ENCODE measurements at regions not wholly inside any gene's neighbourhood (a gene's known extent, or its start where the extent isn't known, plus 50 kb on each side); places are given as distances from the start of the nearest gene placed in this dataset.
"Not testable (repeated sequence)": the region's sequence is repeated elsewhere in the genome, so short reads cannot be mapped to it uniquely, and the experiment has no call there.

DNA sequence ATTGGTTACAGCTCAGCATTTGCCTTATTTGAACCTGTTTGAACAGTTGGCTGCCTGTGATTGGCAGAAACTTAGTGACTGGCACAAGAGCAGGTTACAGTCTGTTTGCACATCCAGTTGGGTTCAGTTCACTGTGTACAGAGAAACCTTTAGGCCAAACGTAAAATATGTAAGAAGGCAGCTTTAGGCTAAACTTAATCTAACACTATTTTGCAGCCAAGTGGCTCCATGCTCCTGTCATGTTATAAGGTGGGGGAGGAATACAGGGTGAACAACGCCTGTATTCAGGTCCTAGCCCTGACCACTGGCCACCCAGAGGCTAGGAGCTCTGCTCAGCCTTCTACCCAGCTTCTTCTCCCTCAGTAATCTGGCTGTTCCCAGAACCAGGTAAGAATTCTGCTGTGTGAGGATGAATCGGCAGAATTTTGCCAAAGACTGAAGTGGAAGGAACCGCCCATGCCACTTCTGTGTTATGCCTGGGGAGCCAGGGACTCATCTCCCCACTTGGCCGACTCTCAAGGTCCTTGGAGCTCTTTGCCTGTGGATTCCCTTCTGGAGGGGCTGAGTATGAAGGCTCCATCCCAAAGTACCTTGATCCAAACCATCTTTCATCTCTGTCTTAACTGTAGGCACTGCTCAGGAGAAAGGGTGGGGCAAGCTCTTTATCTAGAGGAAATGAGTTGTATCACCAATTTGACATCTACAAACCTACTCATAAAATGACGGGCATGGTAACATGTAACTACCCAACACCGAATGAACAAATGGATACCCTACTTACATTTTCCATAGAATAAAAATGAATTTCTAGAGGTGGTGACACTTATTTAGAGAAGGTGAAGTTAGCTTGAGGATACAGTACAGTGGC, 164.4 kb upstream of the NAMPT start:
- no peak for DNase-seq (ENCODE audit: low read depth)

GRCh38 chr7:106448346-106448991, 163.7 kb upstream of the NAMPT start:
- DNase-seq (ENCODE audit: low read depth), result no peak

- no peak for DNase-seq (ENCODE audit: low read depth)
These were observed 162.6 kb upstream of the NAMPT start for GRCh38 chr7:106447318-106447847.

DNA sequence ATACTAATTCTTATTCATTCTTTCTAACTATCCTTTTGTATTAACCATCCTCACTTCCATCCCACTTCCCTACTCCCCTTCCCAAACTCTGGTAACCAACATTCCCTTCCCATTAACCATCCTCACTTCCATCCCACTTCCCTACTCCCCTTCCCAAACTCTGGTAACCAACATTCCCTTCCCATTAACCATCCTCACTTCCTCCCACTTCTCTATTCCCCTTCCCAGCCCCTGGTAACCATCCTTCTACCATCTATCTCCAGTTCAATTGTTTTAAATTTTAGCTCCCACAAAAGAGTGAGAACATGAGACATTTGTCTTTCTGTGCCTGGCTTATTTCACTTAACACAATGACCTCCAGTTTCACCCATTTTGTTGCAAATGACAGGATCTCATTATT, 160.6 kb upstream of the NAMPT start:
- DNase-seq (ENCODE audit: low read depth), result not testable (repeated sequence)

DNA sequence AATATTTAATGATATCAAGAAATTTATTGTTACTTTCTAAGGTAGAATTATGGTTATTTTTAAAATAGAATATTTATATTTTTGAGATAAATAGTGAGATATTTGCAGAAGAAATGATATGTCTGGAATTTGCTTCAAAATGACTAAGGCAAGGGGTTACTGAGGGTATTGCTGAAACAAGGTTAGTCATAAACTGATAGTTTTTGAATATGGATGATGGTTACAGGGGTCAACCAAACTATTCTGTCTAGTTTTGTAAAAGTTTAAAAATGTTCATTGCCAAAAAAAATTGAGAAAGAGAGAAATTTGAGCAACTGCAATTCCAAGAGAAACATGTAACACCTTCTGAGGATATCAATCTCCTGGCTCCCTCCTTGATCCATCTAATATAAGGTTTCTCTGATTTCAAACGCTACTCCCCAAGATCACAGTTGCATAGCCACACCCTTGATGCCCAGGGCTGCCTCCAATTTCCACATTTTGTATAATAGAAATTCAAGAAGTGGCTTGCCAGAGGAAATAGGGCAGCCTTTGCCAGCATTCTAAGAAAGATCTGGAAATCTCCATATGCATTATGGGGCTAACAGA, 159.4 kb upstream of the NAMPT start:
- DNase-seq (ENCODE audit: low read depth), result no peak

- no peak for DNase-seq (ENCODE audit: low read depth)
These were observed 158.4 kb upstream of the NAMPT start for GRCh38 chr7:106443156-106443555.

DNA sequence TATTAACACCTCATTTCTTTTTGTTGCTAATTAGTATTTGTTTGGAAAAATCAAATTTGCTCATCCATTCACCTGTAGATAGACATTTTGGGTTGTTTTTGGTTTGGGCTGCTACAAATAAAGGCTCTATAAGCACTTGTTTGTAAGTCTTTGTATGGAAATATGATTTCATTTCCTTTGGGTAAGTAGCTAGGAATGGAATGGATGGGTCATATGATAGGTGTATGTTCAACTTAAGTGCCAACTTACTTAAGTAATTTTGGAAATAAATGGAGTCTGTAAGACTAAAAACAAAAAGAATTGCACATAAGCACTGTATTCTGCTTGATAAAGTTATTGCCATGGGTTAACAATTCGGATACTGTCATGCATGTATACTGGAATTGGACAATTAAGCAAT, 157.7 kb upstream of the NAMPT start:
- DNase-seq (ENCODE audit: low read depth), result no peak

DNA sequence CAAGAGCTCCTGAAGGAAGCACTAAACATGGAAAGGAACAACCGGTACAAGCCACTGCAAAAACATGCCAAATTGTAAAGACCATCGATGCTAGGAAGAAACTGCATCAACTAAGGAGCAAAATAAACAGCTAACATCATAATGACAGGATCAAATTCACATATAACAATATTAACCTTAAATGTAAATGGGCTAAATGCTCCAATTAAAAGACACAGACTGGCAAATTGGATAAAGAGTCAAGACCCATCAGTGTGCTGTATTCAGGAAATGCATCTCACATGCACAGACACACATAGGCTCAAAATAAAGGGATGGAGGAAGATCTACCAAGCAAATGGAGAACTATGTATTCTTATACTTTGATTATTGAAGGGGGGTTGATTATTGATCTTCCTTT, 156.6 kb upstream of the NAMPT start:
- not testable (repeated sequence) for DNase-seq (ENCODE audit: low read depth)

GRCh38 chr7:106436933-106437332, 152.2 kb upstream of the NAMPT start:
- not testable (repeated sequence) for DNase-seq (ENCODE audit: low read depth)

GRCh38 chr7:106433377-106433776, 148.6 kb upstream of the NAMPT start:
- no peak for DNase-seq (ENCODE audit: low read depth)

DNA sequence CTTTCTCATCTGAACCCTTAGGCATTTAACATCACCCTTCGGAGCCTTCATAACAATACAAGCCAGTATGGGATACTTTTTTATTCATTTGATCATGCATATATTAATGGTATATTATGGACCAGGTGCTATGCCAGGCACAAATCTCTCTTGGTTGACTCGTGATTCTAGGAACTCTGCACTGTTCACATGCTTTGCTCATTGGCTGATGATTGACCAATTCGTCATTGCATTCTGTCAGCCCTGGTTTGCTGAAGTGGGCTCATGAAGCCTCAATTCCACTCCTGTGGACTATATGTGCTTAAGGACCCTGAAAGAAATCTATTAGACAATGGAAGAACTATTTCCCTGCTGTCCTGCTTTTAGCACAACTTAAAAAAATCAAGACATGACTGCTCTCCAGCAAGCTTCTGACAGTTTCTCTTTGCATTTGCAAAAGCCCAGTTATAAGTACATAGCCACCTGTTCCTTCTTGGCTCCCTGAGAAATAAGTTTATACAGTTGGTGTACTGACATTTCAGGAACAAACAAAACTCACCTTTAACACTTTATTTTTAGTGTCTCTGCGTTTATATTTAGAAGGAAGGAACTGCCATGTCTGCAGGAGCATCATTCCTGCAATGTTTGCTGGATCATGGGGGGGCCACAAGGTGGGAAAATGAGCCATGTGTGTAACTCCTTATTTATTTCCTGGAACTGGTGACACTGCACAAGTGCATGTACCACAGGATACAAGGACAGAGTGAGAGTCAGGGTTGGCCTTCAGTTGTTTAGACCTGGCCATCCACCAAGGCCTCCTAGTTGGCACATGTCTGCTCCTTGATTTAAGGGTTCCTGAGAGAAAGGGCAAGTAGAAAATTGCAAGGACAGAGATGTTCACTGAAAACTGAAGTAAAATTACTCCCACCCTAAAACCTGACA, 146.0 kb upstream of the NAMPT start:
- no peak for DNase-seq (ENCODE audit: low read depth)

DNA sequence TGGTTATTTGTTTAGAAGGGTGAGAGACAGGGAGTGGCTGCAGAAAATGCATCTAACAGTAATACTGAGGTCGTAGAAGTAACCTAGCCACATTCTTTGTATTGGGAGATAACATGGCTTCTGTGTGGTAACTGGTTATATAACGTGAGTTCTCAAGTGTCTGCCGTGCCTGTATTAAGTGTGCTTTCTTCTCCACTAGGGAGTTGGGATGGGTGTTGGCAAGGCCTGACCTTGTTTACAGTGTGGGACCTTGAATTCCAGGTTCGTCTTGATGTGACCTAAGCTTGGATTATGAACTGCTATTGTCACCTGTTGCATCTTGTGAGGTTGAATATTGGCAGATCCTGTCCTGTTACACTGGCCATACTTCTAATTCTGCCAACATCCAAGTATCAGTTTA, 145.3 kb upstream of the NAMPT start:
- no peak for DNase-seq (ENCODE audit: low read depth)

DNA sequence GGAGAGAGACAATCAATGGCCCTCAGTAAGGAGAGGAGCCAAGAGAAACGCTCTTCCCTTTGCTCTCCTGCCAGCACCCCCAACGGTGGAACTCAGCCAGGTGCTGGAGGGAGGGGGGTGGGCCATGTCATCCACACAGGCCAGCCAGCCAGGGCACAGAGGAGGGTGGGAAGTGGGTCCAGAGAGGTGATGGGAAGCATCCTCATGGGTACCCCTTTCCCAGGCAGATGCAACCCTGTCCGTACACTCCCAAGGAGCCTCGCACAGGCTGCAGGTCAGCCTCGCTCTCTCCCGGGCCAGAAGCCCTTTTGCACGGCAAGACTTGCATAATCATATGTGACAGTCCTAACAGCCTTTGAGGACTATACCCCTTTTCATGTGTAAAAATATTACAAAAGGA, 142.0 kb upstream of the NAMPT start:
- no peak for DNase-seq (ENCODE audit: low read depth)

- DNase-seq (ENCODE audit: low read depth), result peak; percentile 15
These were observed 140.4 kb upstream of the NAMPT start for GRCh38 chr7:106425017-106425719.

GRCh38 chr7:106424476-106425016, 139.8 kb upstream of the NAMPT start:
- no peak for DNase-seq (ENCODE audit: low read depth)

GRCh38 chr7:106423821-106424475, 139.2 kb upstream of the NAMPT start:
- DNase-seq (ENCODE audit: low read depth), result no peak

GRCh38 chr7:106423111-106423510, 138.3 kb upstream of the NAMPT start:
- DNase-seq (ENCODE audit: low read depth), result no peak

- no peak for DNase-seq (ENCODE audit: low read depth)
These were observed 136.5 kb upstream of the NAMPT start for GRCh38 chr7:106421181-106421762.

DNA sequence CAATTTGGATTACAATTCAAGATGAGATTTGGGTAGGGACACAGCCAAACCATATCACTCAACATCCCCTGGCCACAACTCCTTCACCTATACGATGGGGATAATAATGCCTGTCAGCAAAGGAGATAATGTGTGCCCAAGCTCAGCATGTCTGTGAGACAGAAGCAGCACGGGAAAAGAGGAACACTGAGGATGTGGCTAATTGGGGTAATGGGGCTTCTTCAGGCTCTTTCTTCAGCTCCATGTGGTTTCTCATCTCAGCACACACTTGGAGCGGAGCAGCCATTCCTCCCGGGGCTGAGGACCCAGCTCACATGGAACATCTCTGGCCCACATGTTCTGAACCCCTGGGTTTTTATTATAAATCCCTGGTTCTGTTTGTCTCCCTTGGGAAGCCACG, 136.0 kb upstream of the NAMPT start:
- no peak for DNase-seq (ENCODE audit: low read depth)

- DNase-seq (ENCODE audit: low read depth), result no peak
These were observed 135.4 kb upstream of the NAMPT start for GRCh38 chr7:106420210-106420609.

Measured in stimulated activated CD8-positive, alpha-beta memory T cell treated with anti-CD3 and anti-CD28 coated beads, Interleukin-12 subunit alpha, Interleukin-12 subunit beta, amount 100 ng/mL, for 1 hour (primary cell).